K562 (cell line): ENCODE measurements at regions not wholly inside any gene's neighbourhood (a gene's known extent, or its start where the extent isn't known, plus 50 kb on each side); places are given as distances from the start of the nearest gene placed in this dataset.

Source experiments
- ATAC-seq: fragments of 200-7000 bp; cut with Tn5 transposase; 3 replicates; pipeline ENCODE4 v1.9.1; 2020; ENCODE audit warnings: moderate library complexity
- BruUV-seq: library from RNA; stranded (reverse); fragments of 400-500 nt; replicated peaks from 2 replicates; lab custom pipeline; 2021; lab: Mats Ljungman, UMichigan
- CTCF ChIA-PET: fragments of 300-600 bp; formaldehyde crosslinking; extraction: SDS; loops from one replicate; lab custom pipeline; 2021; ENCODE audit warnings: low intra/inter-chr PET ratio; lab: Yijun Ruan, JAX
- POLR2A ChIA-PET: fragments of 300-600, 350-650 bp; sonication (Branson Sonifier 250); formaldehyde crosslinking; extraction: SDS; loops from one replicate; lab custom pipeline; 2021; ENCODE audit warnings: antibody characterized with exemption, inconsistent platforms; lab: Yijun Ruan, JAX
- DNase-seq, 4 experiments: peaks; one replicate each; pipeline versions ENCODE4 v3.0.0 to v3.0.0-alpha.2; 2011 to 2018; ENCODE audit warnings: low spot score in 3 of 4, mixed read lengths in 3 of 4; ENCODE audit errors: extremely low read depth in 1 of 4
- FAIRE-seq: peaks from 2 replicates; lab custom pipeline; 2011; peaks lifted over from hg19 to GRCh38; lab: Jason Lieb, UNC
- H2AFZ ChIP-seq: 2 replicates; pipeline ENCODE4 v1.6.0; 2011; ENCODE audit warnings: low read depth, low read length, control low read depth, inconsistent platforms
- H3K27ac ChIP-seq: fragments of 200-600 bp; 3 replicates; pipeline ENCODE4 v1.8.0; 2011; ENCODE audit warnings: low read depth, mild to moderate bottlenecking, control low read depth, inconsistent platforms, low read length, moderate library complexity, mixed read lengths; ENCODE audit errors: extremely low read depth
- H3K27me3 ChIP-seq, 2 experiments: fragments of 300-600 bp in 1 of 2; 2 replicates in 1 of 2; 3 replicates in 1 of 2; pipeline versions ENCODE4 v1.6.0 to v1.8.0; 2011; ENCODE audit warnings: inconsistent platforms in 2 of 2, low read length in 2 of 2, mild to moderate bottlenecking in 1 of 2, mixed read lengths in 1 of 2, moderate library complexity in 1 of 2; ENCODE audit not compliant: control insufficient read depth in 2 of 2, insufficient read depth in 2 of 2
- H3K36me3 ChIP-seq: fragments of 300-600 bp; 3 replicates; pipeline ENCODE4 v1.8.0; 2011; ENCODE audit warnings: mild to moderate bottlenecking, low read length, inconsistent platforms; ENCODE audit not compliant: control insufficient read depth, insufficient read depth
- H3K4me1 ChIP-seq, 2 experiments: fragments of 200-600 bp in 1 of 2; replicated peaks in 1 of 2; 2 replicates in 1 of 2; 3 replicates in 1 of 2; pipeline versions ENCODE4 v1.5.1 to v1.8.0; 2011; ENCODE audit warnings: inconsistent platforms in 2 of 2, low read length in 2 of 2, mild to moderate bottlenecking in 1 of 2, mixed read lengths in 1 of 2, moderate library complexity in 1 of 2; ENCODE audit not compliant: control insufficient read depth in 2 of 2, insufficient read depth in 2 of 2
- H3K4me2 ChIP-seq: 2 replicates; pipeline ENCODE4 v1.6.1; 2011; ENCODE audit warnings: low read length, control low read depth, inconsistent platforms, mixed read lengths; ENCODE audit not compliant: insufficient read depth
- H3K4me3 ChIP-seq: fragments of 200-600 bp; sonication (generic), shearing (Covaris generic); 2 replicates; pipeline ENCODE4 v1.5.1; 2016; ENCODE audit warnings: control low read depth, inconsistent platforms
- H3K79me2 ChIP-seq: fragments of 200-600 bp; 3 replicates; pipeline ENCODE4 v1.8.0; 2011; ENCODE audit warnings: low read length, inconsistent platforms; ENCODE audit not compliant: control insufficient read depth, insufficient read depth
- H3K9ac ChIP-seq, 2 experiments: 2 replicates each; pipeline versions ENCODE4 v1.6.0 to v1.6.1; 2011; ENCODE audit warnings: low read depth in 2 of 2, low read length in 2 of 2, control low read depth in 1 of 2, inconsistent platforms in 1 of 2, mild to moderate bottlenecking in 1 of 2, mixed read lengths in 1 of 2; ENCODE audit not compliant: insufficient read depth in 1 of 2
- H3K9me1 ChIP-seq: one replicate; pipeline ENCODE4 v1.6.0; 2011; ENCODE audit warnings: inconsistent platforms, mild to moderate bottlenecking, low read length, moderate library complexity; ENCODE audit not compliant: control insufficient read depth, insufficient read depth
- H3K9me3 ChIP-seq: replicated peaks from 2 replicates; pipeline ENCODE4 v1.5.1; 2011; ENCODE audit warnings: low read depth, low read length, inconsistent platforms; ENCODE audit not compliant: control insufficient read depth, insufficient read depth
- H4K20me1 ChIP-seq: replicated peaks from 2 replicates; pipeline ENCODE4 v1.6.1; 2011; ENCODE audit warnings: low read length, inconsistent platforms, mixed read lengths; ENCODE audit not compliant: control insufficient read depth, insufficient read depth
- C11orf30 ChIP-seq: fragments of 450-650 bp; IDR thresholded peaks from 2 replicates; pipeline ENCODE4 v1.6.1; 2016; ENCODE audit warnings: low read depth, mild to moderate bottlenecking
- CBFB ChIP-seq: sonication (generic); formaldehyde crosslinking; IDR thresholded peaks from 2 replicates; pipeline ENCODE4 v1.4.0; 2020; ENCODE audit warnings: mild to moderate bottlenecking, missing genetic modification reagents
- CREBBP ChIP-seq: IDR thresholded peaks from one replicate; pipeline ENCODE4 v1.6.1; 2012; ENCODE audit warnings: low read depth, mild to moderate bottlenecking, control low read depth, inconsistent platforms, low read length
- HMG20B ChIP-seq: fragments of 250-450 bp; sonication (Bioruptor Pico); IDR thresholded peaks from 2 replicates; pipeline ENCODE4 v1.5.0; 2021; ENCODE audit warnings: mild to moderate bottlenecking
- NCOA2 ChIP-seq, 2 experiments: fragments of 450-650 bp; IDR thresholded peaks; 2 replicates each; pipeline ENCODE4 v1.6.1; 2018; ENCODE audit warnings: mild to moderate bottlenecking in 2 of 2, moderate library complexity in 1 of 2; ENCODE audit not compliant: partially characterized antibody in 2 of 2
- NR0B1 ChIP-seq: fragments of 450-650 bp; IDR thresholded peaks from one replicate; pipeline ENCODE4 v1.6.1; 2018; ENCODE audit warnings: mild to moderate bottlenecking, moderate library complexity; ENCODE audit not compliant: partially characterized antibody
- POLR2A ChIP-seq: fragments of 450-650 bp; conservative IDR thresholded peaks from 2 replicates; pipeline ENCODE4 v1.6.1; 2016
- RNF219 ChIP-seq: fragments of 250-450 bp; sonication (Bioruptor Pico); IDR thresholded peaks from 2 replicates; pipeline ENCODE4 v1.5.0; 2022; ENCODE audit warnings: mild to moderate bottlenecking
- SFPQ ChIP-seq: fragments of 200-400 bp; formaldehyde crosslinking; IDR thresholded peaks from 2 replicates; pipeline ENCODE4 v1.6.1; 2017; ENCODE audit warnings: mild to moderate bottlenecking, low read depth, low read length, moderate library complexity
- SLC30A9 ChIP-seq: fragments of 250-450 bp; sonication (Bioruptor Pico); IDR thresholded peaks from 2 replicates; pipeline ENCODE4 v1.8.0; 2022; ENCODE audit warnings: mild to moderate bottlenecking, moderate library complexity
- SOX6 ChIP-seq: fragments of 450-650 bp; IDR thresholded peaks from 2 replicates; pipeline ENCODE4 v1.6.1; 2014; ENCODE audit warnings: mild to moderate bottlenecking
- STAT6 ChIP-seq: sonication (generic); formaldehyde crosslinking; IDR thresholded peaks from 2 replicates; pipeline ENCODE4 v1.8.1; 2023; ENCODE audit warnings: mild to moderate bottlenecking, missing genetic modification reagents
- TRIM24 ChIP-seq, 2 experiments: fragments of 450-650 bp; IDR thresholded peaks; 2 replicates each; pipeline ENCODE4 v1.6.1; 2016
- TSC22D4 ChIP-seq: fragments of 450-650 bp; IDR thresholded peaks from 2 replicates; pipeline ENCODE4 v1.6.1; 2016; ENCODE audit warnings: missing genetic modification characterization, missing biosample characterization, control low read depth
- ZBTB5 ChIP-seq: fragments of 450-650 bp; IDR thresholded peaks from 2 replicates; pipeline ENCODE4 v1.6.1; 2017; ENCODE audit warnings: antibody characterized with exemption
- in situ Hi-C: fragments of 300-500 bp; cut with MboI; formaldehyde crosslinking; loops from 4 replicates; pipeline ENCODE4 v1.15.0; 2018; ENCODE audit warnings: inconsistent platforms, mixed read lengths
- intact Hi-C: fragments of 100-400 bp; cut with micrococcal nuclease; formaldehyde crosslinking; loops from 2 replicates; pipeline ENCODE4 v1.14.2; 2022

- Histone ChIP-seq H2AFZ (no peak overlapping the region), H3K79me2 (no peaks in the 10 kb centered on the region), H3K4me3 (no peak overlapping the region), H3K4me1 (no peaks in the 10 kb centered on the region), H3K9ac (no peak overlapping the region), H3K9me3 (no peaks in the 10 kb centered on the region), H3K27me3 (peaks cover 0 to 25% of the 10 kb centered on the region in 2 experiments; a peak in 2 of 5 replicates), H4K20me1 (peaks cover 4% of the 10 kb centered on the region), H3K9me1 (no peaks in the 10 kb centered on the region), H3K27ac (no peak overlapping the region), H3K4me2 (no peak overlapping the region), H3K36me3 (no peaks in the 10 kb centered on the region)
- intact Hi-C loops: no loop called here
- in situ Hi-C loops: no loop called here
- BruUV-seq: no TSS peak
- no peak for ATAC-seq
- POLR2A ChIA-PET: no interaction called here
- no peak for FAIRE-seq
- DNase-seq: no peak
- CTCF ChIA-PET: no interaction called here
- TF ChIP-seq HMG20B (no peak), SFPQ (no peak), TRIM24 (IDR thresholded peaks at IDR 0.05) (no peak), NR0B1 (no peak), ZBTB5 (no peak), RNF219 (no peak), POLR2A (no peak), TSC22D4 (no peak), CBFB (no peak), SLC30A9 (CRISPR knock-in tag) (no peak), C11orf30 (no peak), CREBBP (no peak), STAT6 (CRISPR knock-in tag) (no peak), SOX6 (no peak), NCOA2 (IDR thresholded peaks at IDR 0.05; ENCODE audit: partially characterized antibody in 2 of 2) (no peak)
Observed at GRCh38 chr10:43796781-43797180, 148.1 kb upstream of the ZNF32 start.
